ENCODE measurements at regions not wholly inside any gene's neighbourhood (a gene's known extent, or its start where the extent isn't known, plus 50 kb on each side); places are given as distances from the start of the nearest gene placed in this dataset.
"Not testable (repeated sequence)": the region's sequence is repeated elsewhere in the genome, so short reads cannot be mapped to it uniquely, and the experiment has no call there.

- no peak overlapping the region for H3K4me3 ChIP-seq (ENCODE audit: insufficient read depth, low read depth, low read length)
- H3K36me3 ChIP-seq (ENCODE audit: control insufficient read depth, insufficient read depth, low read length), result no peaks in the 10 kb centered on the region
- no peaks in the 10 kb centered on the region for H3K9me3 ChIP-seq (ENCODE audit: control insufficient read depth, low read length)
- no peaks in the 10 kb centered on the region for H3K4me1 ChIP-seq (ENCODE audit: control insufficient read depth, insufficient read depth, low read length)
- no peaks in the 10 kb centered on the region for H3K27me3 ChIP-seq (ENCODE audit: control insufficient read depth, insufficient read depth, low read length, poor library complexity, severe bottlenecking)
- H3K27ac ChIP-seq (ENCODE audit: insufficient read depth, low read depth, low read length, poor library complexity, severe bottlenecking), result no peak overlapping the region
- 72% methylated on average over 3 of the region's 3 CpGs for WGBS, 2 experiments
These were observed 148.8 kb upstream of the STK26 start for GRCh38 chrX:131874300-131874699.

- not testable (repeated sequence) for H3K27me3 ChIP-seq (ENCODE audit: control insufficient read depth, insufficient read depth, low read length, poor library complexity, severe bottlenecking); H3K4me3 ChIP-seq (ENCODE audit: insufficient read depth, low read depth, low read length); H3K36me3 ChIP-seq (ENCODE audit: control insufficient read depth, insufficient read depth, low read length); H3K9me3 ChIP-seq (ENCODE audit: control insufficient read depth, low read length); H3K4me1 ChIP-seq (ENCODE audit: control insufficient read depth, insufficient read depth, low read length); H3K27ac ChIP-seq (ENCODE audit: insufficient read depth, low read depth, low read length, poor library complexity, severe bottlenecking)
- no CpG with 5 or more reads among the region's 1 CpG for WGBS, 2 experiments
These were observed 147.3 kb upstream of the STK26 start for GRCh38 chrX:131875827-131876226.

- Histone ChIP-seq H3K36me3 (ENCODE audit: control insufficient read depth, insufficient read depth, low read length) (no peaks in the 10 kb centered on the region), H3K27ac (ENCODE audit: insufficient read depth, low read depth, low read length, poor library complexity, severe bottlenecking) (no peak overlapping the region), H3K27me3 (ENCODE audit: control insufficient read depth, insufficient read depth, low read length, poor library complexity, severe bottlenecking) (no peaks in the 10 kb centered on the region), H3K4me1 (ENCODE audit: control insufficient read depth, insufficient read depth, low read length) (no peaks in the 10 kb centered on the region), H3K4me3 (ENCODE audit: insufficient read depth, low read depth, low read length) (no peak overlapping the region), H3K9me3 (ENCODE audit: control insufficient read depth, low read length) (no peaks in the 10 kb centered on the region)
- WGBS, 2 experiments, result 85 to 88% methylated on average over 4 of the region's 5 CpGs
These were observed 141.9 kb upstream of the STK26 start for GRCh38 chrX:131881194-131881593.

GRCh38 chrX:131885042-131885441 is 138.1 kb upstream of the STK26 start:
- not testable (repeated sequence) for H3K27ac ChIP-seq (ENCODE audit: insufficient read depth, low read depth, low read length, poor library complexity, severe bottlenecking); H3K4me3 ChIP-seq (ENCODE audit: insufficient read depth, low read depth, low read length); H3K9me3 ChIP-seq (ENCODE audit: control insufficient read depth, low read length); H3K27me3 ChIP-seq (ENCODE audit: control insufficient read depth, insufficient read depth, low read length, poor library complexity, severe bottlenecking); H3K36me3 ChIP-seq (ENCODE audit: control insufficient read depth, insufficient read depth, low read length); H3K4me1 ChIP-seq (ENCODE audit: control insufficient read depth, insufficient read depth, low read length)
- WGBS, 2 experiments, result 100% methylated on average over 1 of the region's 1 CpG; no CpG with 5 or more reads in 1 of the 2 experiments

GRCh38 chrX:131893857-131894256 is 129.2 kb upstream of the STK26 start:
- not testable (repeated sequence) for H3K27ac ChIP-seq (ENCODE audit: insufficient read depth, low read depth, low read length, poor library complexity, severe bottlenecking); H3K36me3 ChIP-seq (ENCODE audit: control insufficient read depth, insufficient read depth, low read length); H3K4me3 ChIP-seq (ENCODE audit: insufficient read depth, low read depth, low read length); H3K27me3 ChIP-seq (ENCODE audit: control insufficient read depth, insufficient read depth, low read length, poor library complexity, severe bottlenecking); H3K9me3 ChIP-seq (ENCODE audit: control insufficient read depth, low read length); H3K4me1 ChIP-seq (ENCODE audit: control insufficient read depth, insufficient read depth, low read length)
- 92 to 96% methylated on average over 2 to 3 of the region's 3 CpGs for WGBS, 2 experiments

GRCh38 chrX:131894995-131895394 is 128.1 kb upstream of the STK26 start:
- Histone ChIP-seq H3K4me1 (ENCODE audit: control insufficient read depth, insufficient read depth, low read length) (no peaks in the 10 kb centered on the region), H3K27me3 (ENCODE audit: control insufficient read depth, insufficient read depth, low read length, poor library complexity, severe bottlenecking) (no peaks in the 10 kb centered on the region), H3K36me3 (ENCODE audit: control insufficient read depth, insufficient read depth, low read length) (no peaks in the 10 kb centered on the region), H3K9me3 (ENCODE audit: control insufficient read depth, low read length) (no peaks in the 10 kb centered on the region), H3K4me3 (ENCODE audit: insufficient read depth, low read depth, low read length) (no peak overlapping the region), H3K27ac (ENCODE audit: insufficient read depth, low read depth, low read length, poor library complexity, severe bottlenecking) (no peak overlapping the region)
- WGBS, 2 experiments, result no CpG with 5 or more reads among the region's 1 CpG

- H3K27ac ChIP-seq (ENCODE audit: insufficient read depth, low read depth, low read length, poor library complexity, severe bottlenecking), result no peak overlapping the region
- no peaks in the 10 kb centered on the region for H3K9me3 ChIP-seq (ENCODE audit: control insufficient read depth, low read length)
- no peaks in the 10 kb centered on the region for H3K36me3 ChIP-seq (ENCODE audit: control insufficient read depth, insufficient read depth, low read length)
- no peaks in the 10 kb centered on the region for H3K27me3 ChIP-seq (ENCODE audit: control insufficient read depth, insufficient read depth, low read length, poor library complexity, severe bottlenecking)
- H3K4me3 ChIP-seq (ENCODE audit: insufficient read depth, low read depth, low read length), result no peak overlapping the region
- H3K4me1 ChIP-seq (ENCODE audit: control insufficient read depth, insufficient read depth, low read length), result no peaks in the 10 kb centered on the region
- 80 to 88% methylated on average over 2 to 3 of the region's 3 CpGs for WGBS, 2 experiments
These were observed 127.3 kb upstream of the STK26 start for GRCh38 chrX:131895807-131896206.

- no peaks in the 10 kb centered on the region for H3K36me3 ChIP-seq (ENCODE audit: control insufficient read depth, insufficient read depth, low read length)
- 75 to 87% methylated on average over 1 of the region's 1 CpG for WGBS, 2 experiments
These were observed 121.6 kb upstream of the STK26 start for GRCh38 chrX:131901546-131901945.

GRCh38 chrX:131907488-131908314 is 115.4 kb upstream of the STK26 start:
- H3K9me3 ChIP-seq (ENCODE audit: control insufficient read depth, low read length), result no peaks in the 10 kb centered on the region
- no peaks in the 10 kb centered on the region for H3K27me3 ChIP-seq (ENCODE audit: control insufficient read depth, insufficient read depth, low read length, poor library complexity, severe bottlenecking)
- no peak overlapping the region for H3K4me3 ChIP-seq (ENCODE audit: insufficient read depth, low read depth, low read length)
- 92% methylated on average over 31 of the region's 31 CpGs for WGBS, 2 experiments
- H3K36me3 ChIP-seq (ENCODE audit: control insufficient read depth, insufficient read depth, low read length), result no peaks in the 10 kb centered on the region
- H3K27ac ChIP-seq (ENCODE audit: insufficient read depth, low read depth, low read length, poor library complexity, severe bottlenecking), result no peak overlapping the region
- no peaks in the 10 kb centered on the region for H3K4me1 ChIP-seq (ENCODE audit: control insufficient read depth, insufficient read depth, low read length)

More at GRCh38 chrX:131901546-131901945, 121.6 kb upstream of the STK26 start:
- no peak overlapping the region for H3K27ac ChIP-seq (ENCODE audit: insufficient read depth, low read depth, low read length, poor library complexity, severe bottlenecking)
- H3K4me3 ChIP-seq (ENCODE audit: insufficient read depth, low read depth, low read length), result no peak overlapping the region
- H3K4me1 ChIP-seq (ENCODE audit: control insufficient read depth, insufficient read depth, low read length), result no peaks in the 10 kb centered on the region
- H3K9me3 ChIP-seq (ENCODE audit: control insufficient read depth, low read length), result no peaks in the 10 kb centered on the region
- H3K27me3 ChIP-seq (ENCODE audit: control insufficient read depth, insufficient read depth, low read length, poor library complexity, severe bottlenecking), result no peaks in the 10 kb centered on the region

- H3K4me3 ChIP-seq (ENCODE audit: insufficient read depth, low read depth, low read length), result no peak overlapping the region
- H3K27me3 ChIP-seq (ENCODE audit: control insufficient read depth, insufficient read depth, low read length, poor library complexity, severe bottlenecking), result no peaks in the 10 kb centered on the region
- H3K36me3 ChIP-seq (ENCODE audit: control insufficient read depth, insufficient read depth, low read length), result no peaks in the 10 kb centered on the region
- H3K9me3 ChIP-seq (ENCODE audit: control insufficient read depth, low read length), result no peaks in the 10 kb centered on the region
- WGBS, 2 experiments, result 92 to 100% methylated on average over 1 of the region's 1 CpG
- no peak overlapping the region for H3K27ac ChIP-seq (ENCODE audit: insufficient read depth, low read depth, low read length, poor library complexity, severe bottlenecking)
- no peaks in the 10 kb centered on the region for H3K4me1 ChIP-seq (ENCODE audit: control insufficient read depth, insufficient read depth, low read length)
These were observed 112.5 kb upstream of the STK26 start for GRCh38 chrX:131910586-131910985.

All from ectodermal cell (in vitro differentiated cells).